ENCODE measurements at regions not wholly inside any gene's neighbourhood (a gene's known extent, or its start where the extent isn't known, plus 50 kb on each side); places are given as distances from the start of the nearest gene placed in this dataset.

GRCh38 chr2:174692256-174692919 lies 71.9 kb downstream of the CHRNA1 start:
- no peak for DNase-seq
- TF ChIP-seq POLR2A (IDR thresholded peaks at IDR 0.05) (no peak), CTCF (IDR thresholded peaks at IDR 0.05) (no peak)
- no peak overlapping the region for H3K4me3 ChIP-seq
- no peaks in the 10 kb centered on the region for H3K27me3 ChIP-seq
- H3K4me1 ChIP-seq, result no peaks in the 10 kb centered on the region
- intact Hi-C loops (cut with DNase I; ENCODE audit: low total_unique reads), result no loop called here
- no peaks in the 10 kb centered on the region for H3K36me3 ChIP-seq
- no peak overlapping the region for H3K27ac ChIP-seq
- no peaks in the 10 kb centered on the region for H3K9me3 ChIP-seq

- Histone ChIP-seq H3K27me3 (no peaks in the 10 kb centered on the region), H3K36me3 (no peaks in the 10 kb centered on the region), H3K9me3 (no peaks in the 10 kb centered on the region), H3K4me3 (no peak overlapping the region), H3K27ac (no peak overlapping the region), H3K4me1 (no peaks in the 10 kb centered on the region)
- TF ChIP-seq POLR2A (IDR thresholded peaks at IDR 0.05) (no peak), CTCF (IDR thresholded peaks at IDR 0.05) (no peak)
- intact Hi-C loops (cut with DNase I; ENCODE audit: low total_unique reads), result no loop called here
- DNase-seq, result no peak
These were observed 73.0 kb downstream of the CHRNA1 start for GRCh38 chr2:174691201-174691779.

- no peaks in the 10 kb centered on the region for H3K27me3 ChIP-seq
- no peak overlapping the region for H3K4me3 ChIP-seq
- H3K4me1 ChIP-seq, result no peaks in the 10 kb centered on the region
- H3K9me3 ChIP-seq, result no peaks in the 10 kb centered on the region
- TF ChIP-seq POLR2A (IDR thresholded peaks at IDR 0.05), result no peak
- TF ChIP-seq CTCF (IDR thresholded peaks at IDR 0.05), result no peak
- no peak for DNase-seq
- intact Hi-C loops (cut with DNase I; ENCODE audit: low total_unique reads), result no loop called here
- H3K36me3 ChIP-seq, result no peaks in the 10 kb centered on the region
- no peak overlapping the region for H3K27ac ChIP-seq
These were observed 74.2 kb downstream of the CHRNA1 start for GRCh38 chr2:174690026-174690425.

- Histone ChIP-seq H3K4me3 (no peak overlapping the region), H3K9me3 (no peaks in the 10 kb centered on the region), H3K36me3 (no peaks in the 10 kb centered on the region), H3K27ac (no peak overlapping the region), H3K4me1 (no peaks in the 10 kb centered on the region), H3K27me3 (no peaks in the 10 kb centered on the region)
- peak; percentile 24 to 48 (median 36) for TF ChIP-seq CTCF (IDR thresholded peaks at IDR 0.05)
- TF ChIP-seq POLR2A (IDR thresholded peaks at IDR 0.05), result no peak
- no peak for DNase-seq
- intact Hi-C loops (cut with DNase I; ENCODE audit: low total_unique reads), result loop anchor here (10.0 kb wide), 2 partner anchors 103 to 223 kb away; no protein-coding TSS in a partner anchor
These were observed 76.2 kb downstream of the CHRNA1 start for GRCh38 chr2:174688079-174688478.

GRCh38 chr2:174686430-174686829 lies 77.8 kb downstream of the CHRNA1 start:
- no peak for DNase-seq
- H3K36me3 ChIP-seq, result no peaks in the 10 kb centered on the region

More at GRCh38 chr2:174686430-174686829, 77.8 kb downstream of the CHRNA1 start:
- Histone ChIP-seq H3K4me3 (no peak overlapping the region), H3K27me3 (no peaks in the 10 kb centered on the region), H3K27ac (no peak overlapping the region), H3K4me1 (no peaks in the 10 kb centered on the region), H3K9me3 (no peaks in the 10 kb centered on the region)
- intact Hi-C loops (cut with DNase I; ENCODE audit: low total_unique reads), result loop anchor here (10.0 kb wide), 2 partner anchors 102 to 222 kb away; no protein-coding TSS in a partner anchor
- TF ChIP-seq POLR2A (IDR thresholded peaks at IDR 0.05) (no peak), CTCF (IDR thresholded peaks at IDR 0.05) (no peak)
